SK-N-MC (cell line): ENCODE measurements at regions not wholly inside any gene's neighbourhood (a gene's known extent, or its start where the extent isn't known, plus 50 kb on each side); places are given as distances from the start of the nearest gene placed in this dataset.

Source experiments
- DNase-seq: peaks from one replicate; pipeline ENCODE4 v3.0.0-alpha.2; 2011; ENCODE audit warnings: low read depth, low spot score
- H3K27ac ChIP-seq: fragments of 200-600 bp; sonication (generic); 2 replicates; pipeline ENCODE4 v1.5.1; 2016; ENCODE audit warnings: mixed run types
- H3K36me3 ChIP-seq: fragments of 200-600 bp; sonication (generic); 2 replicates; pipeline ENCODE4 v1.6.1; 2017; ENCODE audit warnings: antibody characterized with exemption, low read length, mixed read lengths; ENCODE audit not compliant: insufficient read depth
- H3K4me3 ChIP-seq: fragments of 200-600 bp; sonication (generic); 2 replicates; pipeline ENCODE4 v1.5.1; 2016
- H3K9ac ChIP-seq: fragments of 200-600 bp; sonication (generic); 2 replicates; pipeline ENCODE4 v1.8.0; 2017; ENCODE audit warnings: mixed run types, mixed read lengths; ENCODE audit not compliant: insufficient read length
- H3K9me3 ChIP-seq: fragments of 200-600 bp; sonication (generic); 2 replicates; pipeline ENCODE4 v1.6.1; 2017; ENCODE audit warnings: low read depth, mild to moderate bottlenecking, antibody characterized with exemption, low read length, moderate library complexity, mixed read lengths
- EZH2 ChIP-seq: fragments of 200-600 bp; sonication (generic); IDR thresholded peaks from one replicate; pipeline ENCODE4 v1.6.1; 2017; ENCODE audit warnings: antibody characterized with exemption
- FOXP2 ChIP-seq: optimal IDR thresholded peaks from 2 replicates; pipeline ENCODE3; 2011; ENCODE audit warnings: mild to moderate bottlenecking, moderate library complexity; ENCODE audit not compliant: insufficient read depth; ENCODE audit errors: extremely low read length, control extremely low read depth
- POLR2AphosphoS5 ChIP-seq: IDR thresholded peaks from 2 replicates; pipeline ENCODE4 v1.6.1; 2012; ENCODE audit warnings: mild to moderate bottlenecking, low read depth, low read length, borderline replicate concordance

- no peak for DNase-seq
- Histone ChIP-seq H3K9ac (no peak overlapping the region), H3K36me3 (no peaks in the 10 kb centered on the region), H3K9me3 (no peaks in the 10 kb centered on the region), H3K27ac (no peak overlapping the region), H3K4me3 (peak overlapping the region; percentile 61)
- TF ChIP-seq EZH2 (no peak), POLR2AphosphoS5 (no peak), FOXP2 (no peak)
These were observed 308.3 kb downstream of the TBC1D4 start for GRCh38 chr13:75173457-75174356.

- Histone ChIP-seq H3K36me3 (no peaks in the 10 kb centered on the region), H3K9ac (no peak overlapping the region), H3K9me3 (no peaks in the 10 kb centered on the region), H3K4me3 (no peak overlapping the region), H3K27ac (no peak overlapping the region)
- no peak for TF ChIP-seq POLR2AphosphoS5
- TF ChIP-seq FOXP2, result no peak
- TF ChIP-seq EZH2, result no peak
- no peak for DNase-seq
These were observed 311.7 kb downstream of the TBC1D4 start for GRCh38 chr13:75170311-75170710.

- no peak for DNase-seq
- Histone ChIP-seq H3K27ac (no peak overlapping the region), H3K9me3 (no peaks in the 10 kb centered on the region), H3K9ac (no peak overlapping the region), H3K4me3 (no peak overlapping the region), H3K36me3 (no peaks in the 10 kb centered on the region)
- TF ChIP-seq FOXP2 (no peak), EZH2 (no peak), POLR2AphosphoS5 (no peak)
These were observed 316.3 kb downstream of the TBC1D4 start for GRCh38 chr13:75165543-75166230.

GRCh38 chr13:75161804-75162203 lies 320.2 kb downstream of the TBC1D4 start:
- H3K27ac ChIP-seq, result no peak overlapping the region
- DNase-seq, result no peak
- no peak overlapping the region for H3K4me3 ChIP-seq
- H3K36me3 ChIP-seq, result no peaks in the 10 kb centered on the region
- TF ChIP-seq EZH2, result no peak
- no peak for TF ChIP-seq POLR2AphosphoS5
- TF ChIP-seq FOXP2, result no peak
- no peaks in the 10 kb centered on the region for H3K9me3 ChIP-seq
- H3K9ac ChIP-seq, result no peak overlapping the region

GRCh38 chr13:75160984-75161383 lies 321.0 kb downstream of the TBC1D4 start:
- no peak overlapping the region for H3K9ac ChIP-seq
- no peak overlapping the region for H3K4me3 ChIP-seq
- H3K36me3 ChIP-seq, result no peaks in the 10 kb centered on the region
- TF ChIP-seq FOXP2 (no peak), EZH2 (no peak), POLR2AphosphoS5 (no peak)
- no peaks in the 10 kb centered on the region for H3K9me3 ChIP-seq
- H3K27ac ChIP-seq, result no peak overlapping the region
- no peak for DNase-seq

- no peak overlapping the region for H3K27ac ChIP-seq
- H3K9ac ChIP-seq, result no peak overlapping the region
- TF ChIP-seq POLR2AphosphoS5 (no peak), EZH2 (no peak), FOXP2 (no peak)
- H3K4me3 ChIP-seq, result no peak overlapping the region
- no peaks in the 10 kb centered on the region for H3K36me3 ChIP-seq
- no peak for DNase-seq
- no peaks in the 10 kb centered on the region for H3K9me3 ChIP-seq
These were observed 327.6 kb downstream of the TBC1D4 start for GRCh38 chr13:75154331-75154730.

GRCh38 chr13:75153834-75154233 lies 328.1 kb downstream of the TBC1D4 start:
- Histone ChIP-seq H3K27ac (no peak overlapping the region), H3K36me3 (no peaks in the 10 kb centered on the region), H3K9ac (no peak overlapping the region), H3K4me3 (no peak overlapping the region), H3K9me3 (no peaks in the 10 kb centered on the region)
- DNase-seq, result no peak
- TF ChIP-seq POLR2AphosphoS5 (no peak), EZH2 (no peak), FOXP2 (no peak)

GRCh38 chr13:75153386-75153785 lies 328.6 kb downstream of the TBC1D4 start:
- Histone ChIP-seq H3K9ac (no peak overlapping the region), H3K9me3 (no peaks in the 10 kb centered on the region), H3K36me3 (no peaks in the 10 kb centered on the region), H3K27ac (no peak overlapping the region), H3K4me3 (no peak overlapping the region)
- TF ChIP-seq FOXP2, result no peak
- no peak for TF ChIP-seq EZH2
- TF ChIP-seq POLR2AphosphoS5, result no peak
- no peak for DNase-seq
